ENCODE measurements at regions not wholly inside any gene's neighbourhood (a gene's known extent, or its start where the extent isn't known, plus 50 kb on each side); places are given as distances from the start of the nearest gene placed in this dataset.
"Not testable (repeated sequence)": the region's sequence is repeated elsewhere in the genome, so short reads cannot be mapped to it uniquely, and the experiment has no call there.

DNA sequence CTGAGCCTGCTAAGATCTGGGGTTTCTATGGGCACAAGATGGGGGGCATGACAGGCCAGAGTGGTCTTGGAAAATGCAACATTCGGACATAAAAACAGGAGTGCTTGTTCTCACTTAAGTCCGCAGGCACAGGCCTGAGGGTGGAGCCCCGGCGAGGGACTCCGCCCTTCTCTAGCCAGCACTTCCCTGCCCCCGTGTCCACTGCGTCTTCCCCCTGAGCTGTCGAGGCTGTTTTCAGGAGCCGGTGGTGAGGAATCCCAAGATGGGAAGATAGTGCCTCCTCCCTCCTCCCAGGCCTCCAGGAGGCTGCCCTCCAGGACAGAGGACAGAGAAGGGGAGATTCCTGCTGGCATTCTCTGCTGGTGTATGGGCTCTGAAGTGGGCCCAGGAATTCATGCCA lies 105.2 kb downstream of the TLR5 start:
- no peaks in the 10 kb centered on the region for H3K9me3 ChIP-seq (ENCODE audit: control insufficient read depth in 1 of 2, low read length in 2 of 2)
- H3K27ac ChIP-seq (ENCODE audit: low read length) = no peak overlapping the region
- H3K4me3 ChIP-seq (ENCODE audit: low read depth in 1 of 2, low read length in 2 of 2) = no peak overlapping the region
- H3K36me3 ChIP-seq (ENCODE audit: control insufficient read depth in 1 of 2, insufficient read depth in 2 of 2, low read length in 2 of 2) = no peaks in the 10 kb centered on the region
- no peaks in the 10 kb centered on the region for H3K27me3 ChIP-seq (ENCODE audit: low read depth, low read length)
- peaks cover 0 to 9% of the 10 kb centered on the region in 2 donors for H3K4me1 ChIP-seq (ENCODE audit: control insufficient read depth in 1 of 2, insufficient read depth in 2 of 2, low read length in 2 of 2)

- Histone ChIP-seq H3K9me3 (ENCODE audit: control insufficient read depth in 1 of 2, low read length in 2 of 2) (no peaks in the 10 kb centered on the region), H3K36me3 (ENCODE audit: control insufficient read depth in 1 of 2, insufficient read depth in 2 of 2, low read length in 2 of 2) (no peaks in the 10 kb centered on the region), H3K4me3 (ENCODE audit: low read depth in 1 of 2, low read length in 2 of 2) (no peak overlapping the region), H3K4me1 (ENCODE audit: control insufficient read depth in 1 of 2, insufficient read depth in 2 of 2, low read length in 2 of 2) (peaks cover 0 to 9% of the 10 kb centered on the region in 2 donors), H3K27me3 (ENCODE audit: low read depth, low read length) (no peaks in the 10 kb centered on the region), H3K27ac (ENCODE audit: low read length) (no peak overlapping the region)
These were observed 104.6 kb downstream of the TLR5 start for GRCh38 chr1:223038288-223039006.

DNA sequence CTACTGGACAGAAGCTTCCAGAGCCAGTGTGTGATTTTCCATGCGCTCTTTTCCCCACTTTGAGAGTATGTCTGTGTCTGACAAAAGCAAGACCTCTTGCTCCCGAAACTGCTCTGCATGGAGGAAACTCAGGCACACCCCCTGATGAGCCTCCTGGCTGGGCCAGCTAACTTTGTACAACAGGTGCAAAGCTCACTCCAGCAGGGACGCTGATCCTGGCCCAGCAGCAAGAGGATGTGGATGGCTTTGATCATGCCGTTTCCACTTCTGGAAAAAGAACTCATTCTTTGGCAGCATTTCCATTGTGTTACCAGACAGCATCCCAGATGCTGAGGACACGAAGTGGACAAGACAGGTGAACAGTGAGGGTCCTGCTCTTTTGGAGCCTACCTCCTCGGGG lies 103.1 kb downstream of the TLR5 start:
- no peaks in the 10 kb centered on the region for H3K27me3 ChIP-seq (ENCODE audit: low read depth, low read length)
- H3K9me3 ChIP-seq (ENCODE audit: control insufficient read depth in 1 of 2, low read length in 2 of 2) = no peaks in the 10 kb centered on the region
- no peak overlapping the region for H3K4me3 ChIP-seq (ENCODE audit: low read depth in 1 of 2, low read length in 2 of 2)
- H3K36me3 ChIP-seq (ENCODE audit: control insufficient read depth in 1 of 2, insufficient read depth in 2 of 2, low read length in 2 of 2) = no peaks in the 10 kb centered on the region
- H3K27ac ChIP-seq (ENCODE audit: low read length) = no peak overlapping the region
- H3K4me1 ChIP-seq (ENCODE audit: control insufficient read depth in 1 of 2, insufficient read depth in 2 of 2, low read length in 2 of 2) = peaks cover 0 to 9% of the 10 kb centered on the region in 2 donors

- no peaks in the 10 kb centered on the region for H3K36me3 ChIP-seq (ENCODE audit: control insufficient read depth in 1 of 2, insufficient read depth in 2 of 2, low read length in 2 of 2)
- peaks cover 0 to 4% of the 10 kb centered on the region in 2 donors for H3K9me3 ChIP-seq (ENCODE audit: control insufficient read depth in 1 of 2, low read length in 2 of 2)
- H3K27me3 ChIP-seq (ENCODE audit: low read depth, low read length) = no peaks in the 10 kb centered on the region
- H3K27ac ChIP-seq (ENCODE audit: low read length) = no peak overlapping the region
- H3K4me1 ChIP-seq (ENCODE audit: control insufficient read depth in 1 of 2, insufficient read depth in 2 of 2, low read length in 2 of 2) = peaks cover 0 to 9% of the 10 kb centered on the region in 2 donors
- no peak overlapping the region for H3K4me3 ChIP-seq (ENCODE audit: low read depth in 1 of 2, low read length in 2 of 2)
These were observed 101.6 kb downstream of the TLR5 start for GRCh38 chr1:223041481-223041880.

GRCh38 chr1:223045164-223045957 lies 97.7 kb downstream of the TLR5 start:
- peaks cover 0 to 9% of the 10 kb centered on the region in 2 donors for H3K4me1 ChIP-seq (ENCODE audit: control insufficient read depth in 1 of 2, insufficient read depth in 2 of 2, low read length in 2 of 2)
- H3K36me3 ChIP-seq (ENCODE audit: control insufficient read depth in 1 of 2, insufficient read depth in 2 of 2, low read length in 2 of 2) = no peaks in the 10 kb centered on the region
- H3K4me3 ChIP-seq (ENCODE audit: low read depth in 1 of 2, low read length in 2 of 2) = no peak overlapping the region
- no peaks in the 10 kb centered on the region for H3K27me3 ChIP-seq (ENCODE audit: low read depth, low read length)
- H3K27ac ChIP-seq (ENCODE audit: low read length) = no peak overlapping the region
- H3K9me3 ChIP-seq (ENCODE audit: control insufficient read depth in 1 of 2, low read length in 2 of 2) = peaks cover 0 to 4% of the 10 kb centered on the region in 2 donors

GRCh38 chr1:223046011-223046410 lies 97.0 kb downstream of the TLR5 start:
- H3K36me3 ChIP-seq (ENCODE audit: control insufficient read depth in 1 of 2, insufficient read depth in 2 of 2, low read length in 2 of 2) = no peaks in the 10 kb centered on the region
- H3K27ac ChIP-seq (ENCODE audit: low read length) = no peak overlapping the region
- peaks cover 0 to 4% of the 10 kb centered on the region in 2 donors for H3K9me3 ChIP-seq (ENCODE audit: control insufficient read depth in 1 of 2, low read length in 2 of 2)
- no peak overlapping the region for H3K4me3 ChIP-seq (ENCODE audit: low read depth in 1 of 2, low read length in 2 of 2)
- H3K27me3 ChIP-seq (ENCODE audit: low read depth, low read length) = no peaks in the 10 kb centered on the region
- H3K4me1 ChIP-seq (ENCODE audit: control insufficient read depth in 1 of 2, insufficient read depth in 2 of 2, low read length in 2 of 2) = peaks cover 0 to 7% of the 10 kb centered on the region in 2 donors

DNA sequence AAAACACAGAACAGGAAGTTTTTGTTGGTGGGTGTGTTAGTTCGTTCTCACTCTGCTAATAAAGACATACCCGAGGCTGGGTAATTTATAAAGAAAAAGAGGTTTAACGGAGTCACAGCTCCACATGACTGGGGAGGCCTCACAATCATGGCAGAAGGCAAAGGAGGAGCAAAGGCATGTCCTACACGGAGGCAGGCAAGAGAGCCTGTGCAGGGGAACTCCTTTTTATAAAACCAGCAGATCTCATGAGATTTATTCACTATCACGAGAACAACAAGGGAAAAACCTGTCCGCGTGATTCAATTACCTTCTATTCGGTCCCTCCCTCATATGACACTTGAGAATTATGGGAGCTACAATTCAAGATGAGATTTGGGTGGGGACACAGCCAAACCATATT lies 96.6 kb downstream of the TLR5 start:
- H3K4me1 ChIP-seq (ENCODE audit: control insufficient read depth in 1 of 2, insufficient read depth in 2 of 2, low read length in 2 of 2); H3K27me3 ChIP-seq (ENCODE audit: low read depth, low read length); H3K9me3 ChIP-seq (ENCODE audit: control insufficient read depth in 1 of 2, low read length in 2 of 2); H3K4me3 ChIP-seq (ENCODE audit: low read depth in 1 of 2, low read length in 2 of 2); H3K27ac ChIP-seq (ENCODE audit: low read length); H3K36me3 ChIP-seq (ENCODE audit: control insufficient read depth in 1 of 2, insufficient read depth in 2 of 2, low read length in 2 of 2): not testable (repeated sequence)

GRCh38 chr1:223048026-223048425 lies 95.0 kb downstream of the TLR5 start:
- H3K36me3 ChIP-seq (ENCODE audit: control insufficient read depth in 1 of 2, insufficient read depth in 2 of 2, low read length in 2 of 2) = no peaks in the 10 kb centered on the region
- H3K4me1 ChIP-seq (ENCODE audit: control insufficient read depth in 1 of 2, insufficient read depth in 2 of 2, low read length in 2 of 2) = peaks cover 0 to 6% of the 10 kb centered on the region in 2 donors
- no peak overlapping the region for H3K27ac ChIP-seq (ENCODE audit: low read length)
- H3K27me3 ChIP-seq (ENCODE audit: low read depth, low read length) = no peaks in the 10 kb centered on the region
- H3K9me3 ChIP-seq (ENCODE audit: control insufficient read depth in 1 of 2, low read length in 2 of 2) = peaks cover 0 to 4% of the 10 kb centered on the region in 2 donors
- no peak overlapping the region for H3K4me3 ChIP-seq (ENCODE audit: low read depth in 1 of 2, low read length in 2 of 2)

DNA sequence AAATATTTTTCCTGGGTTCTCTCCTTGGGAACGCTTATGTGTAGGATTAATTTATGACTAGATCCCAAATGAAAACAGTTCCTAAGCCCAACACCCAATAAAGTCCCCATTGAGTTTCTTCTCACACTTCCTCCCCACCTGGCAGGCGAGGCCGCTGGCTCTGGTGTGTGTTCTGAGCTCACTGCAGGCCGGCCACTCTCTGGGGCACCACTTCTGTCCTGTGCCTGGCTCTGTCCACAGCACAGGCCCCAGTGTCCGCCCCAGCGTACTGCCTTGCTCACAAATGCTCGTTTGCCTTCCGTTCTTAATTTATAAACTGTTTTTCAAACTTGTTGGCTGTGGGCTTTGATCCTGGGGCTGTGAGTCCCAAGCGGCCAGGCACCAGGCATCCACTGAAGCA lies 90.6 kb downstream of the TLR5 start:
- Histone ChIP-seq H3K4me3 (ENCODE audit: low read depth in 1 of 2, low read length in 2 of 2) (no peak overlapping the region), H3K27me3 (ENCODE audit: low read depth, low read length) (no peaks in the 10 kb centered on the region), H3K9me3 (ENCODE audit: control insufficient read depth in 1 of 2, low read length in 2 of 2) (no peaks in the 10 kb centered on the region), H3K4me1 (ENCODE audit: control insufficient read depth in 1 of 2, insufficient read depth in 2 of 2, low read length in 2 of 2) (peaks cover 0 to 6% of the 10 kb centered on the region in 2 donors), H3K27ac (ENCODE audit: low read length) (no peak overlapping the region), H3K36me3 (ENCODE audit: control insufficient read depth in 1 of 2, insufficient read depth in 2 of 2, low read length in 2 of 2) (no peaks in the 10 kb centered on the region)

GRCh38 chr1:223052931-223053330 lies 90.1 kb downstream of the TLR5 start:
- no peak overlapping the region for H3K4me3 ChIP-seq (ENCODE audit: low read depth in 1 of 2, low read length in 2 of 2)
- H3K27me3 ChIP-seq (ENCODE audit: low read depth, low read length) = no peaks in the 10 kb centered on the region
- no peaks in the 10 kb centered on the region for H3K9me3 ChIP-seq (ENCODE audit: control insufficient read depth in 1 of 2, low read length in 2 of 2)
- no peaks in the 10 kb centered on the region for H3K36me3 ChIP-seq (ENCODE audit: control insufficient read depth in 1 of 2, insufficient read depth in 2 of 2, low read length in 2 of 2)
- peaks cover 0 to 11% of the 10 kb centered on the region in 2 donors for H3K4me1 ChIP-seq (ENCODE audit: control insufficient read depth in 1 of 2, insufficient read depth in 2 of 2, low read length in 2 of 2)
- H3K27ac ChIP-seq (ENCODE audit: low read length) = no peak overlapping the region

DNA sequence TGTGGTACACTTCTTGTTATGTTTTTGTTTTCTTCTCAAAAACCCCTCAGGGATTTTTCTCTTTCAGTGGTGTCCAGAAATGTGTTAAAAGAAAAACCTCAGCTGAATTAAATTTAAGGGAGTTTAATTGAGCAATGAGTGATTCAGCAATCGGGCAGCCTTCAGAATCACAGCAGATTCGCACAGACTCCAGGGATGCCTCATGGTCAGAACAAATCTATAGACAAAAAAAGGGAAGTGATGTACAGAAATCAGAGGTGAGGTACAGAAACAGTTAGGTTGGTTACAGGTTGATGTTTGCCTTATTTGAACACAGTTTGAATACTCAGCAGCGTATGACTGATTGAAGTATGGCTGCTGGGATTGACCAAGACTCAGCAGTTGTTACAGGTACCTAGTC lies 86.2 kb downstream of the TLR5 start:
- peaks cover 0 to 10% of the 10 kb centered on the region in 2 donors for H3K4me1 ChIP-seq (ENCODE audit: control insufficient read depth in 1 of 2, insufficient read depth in 2 of 2, low read length in 2 of 2)
- no peaks in the 10 kb centered on the region for H3K36me3 ChIP-seq (ENCODE audit: control insufficient read depth in 1 of 2, insufficient read depth in 2 of 2, low read length in 2 of 2)
- H3K4me3 ChIP-seq (ENCODE audit: low read depth in 1 of 2, low read length in 2 of 2) = no peak overlapping the region
- no peaks in the 10 kb centered on the region for H3K9me3 ChIP-seq (ENCODE audit: control insufficient read depth in 1 of 2, low read length in 2 of 2)
- H3K27me3 ChIP-seq (ENCODE audit: low read depth, low read length) = no peaks in the 10 kb centered on the region
- no peak overlapping the region for H3K27ac ChIP-seq (ENCODE audit: low read length)
